H9 (cell line): ENCODE measurements at regions not wholly inside any gene's neighbourhood (a gene's known extent, or its start where the extent isn't known, plus 50 kb on each side); places are given as distances from the start of the nearest gene placed in this dataset.

Experiments used
- DNase-seq: peaks from one replicate; pipeline ENCODE4 v3.0.0-alpha.2; 2017
- H2AFZ ChIP-seq: one replicate; pipeline ENCODE4 v1.6.1; 2013; ENCODE audit warnings: mild to moderate bottlenecking, low read length, control low read depth, moderate library complexity
- H2AK5ac ChIP-seq: 2 replicates; pipeline ENCODE4 v1.6.1; 2013; ENCODE audit warnings: low read length, control low read depth, mixed read lengths; ENCODE audit not compliant: insufficient read length
- H2BK120ac ChIP-seq: one replicate; pipeline ENCODE4 v1.6.1; 2013; ENCODE audit warnings: low read depth, mild to moderate bottlenecking, low read length, control low read depth, inconsistent platforms; ENCODE audit not compliant: poor library complexity, severe bottlenecking
- H2BK12ac ChIP-seq: 2 replicates; pipeline ENCODE4 v1.6.1; 2013; ENCODE audit warnings: low read length, control low read depth, mixed read lengths, low read depth; ENCODE audit not compliant: insufficient read length
- H2BK15ac ChIP-seq: 2 replicates; pipeline ENCODE4 v1.6.1; 2013; ENCODE audit warnings: low read depth, low read length, control low read depth
- H2BK20ac ChIP-seq: one replicate; pipeline ENCODE4 v1.6.1; 2013; ENCODE audit warnings: low read depth, mild to moderate bottlenecking, low read length, control low read depth, inconsistent platforms; ENCODE audit not compliant: poor library complexity, severe bottlenecking
- H2BK5ac ChIP-seq: 2 replicates; pipeline ENCODE4 v1.6.1; 2013; ENCODE audit warnings: low read length, control low read depth, mixed read lengths; ENCODE audit not compliant: insufficient read length
- H3K14ac ChIP-seq: 2 replicates; pipeline ENCODE4 v1.6.1; 2013; ENCODE audit warnings: low read length, control low read depth; ENCODE audit not compliant: insufficient read depth
- H3K18ac ChIP-seq: 2 replicates; pipeline ENCODE4 v1.6.1; 2013; ENCODE audit warnings: low read depth, mild to moderate bottlenecking, mixed read lengths, low read length, control low read depth; ENCODE audit not compliant: insufficient read length
- H3K23ac ChIP-seq: 2 replicates; pipeline ENCODE4 v1.6.1; 2013; ENCODE audit warnings: low read length, control low read depth, mixed read lengths, low read depth; ENCODE audit not compliant: insufficient read length
- H3K23me2 ChIP-seq: 2 replicates; pipeline ENCODE4 v1.6.1; 2013; ENCODE audit warnings: low read depth, mild to moderate bottlenecking, mixed read lengths, low read length, control low read depth; ENCODE audit not compliant: insufficient read length, poor library complexity, severe bottlenecking
- H3K27ac ChIP-seq: 2 replicates; pipeline ENCODE4 v1.5.1; 2013; ENCODE audit warnings: low read length, control low read depth, mixed read lengths, low read depth; ENCODE audit not compliant: insufficient read length
- H3K27me3 ChIP-seq: 2 replicates; pipeline ENCODE4 v1.6.1; 2013; ENCODE audit warnings: low read length, control low read depth, inconsistent platforms; ENCODE audit not compliant: insufficient read depth
- H3K4ac ChIP-seq: 2 replicates; pipeline ENCODE4 v1.6.1; 2013; ENCODE audit warnings: low read depth, mild to moderate bottlenecking, control low read depth, inconsistent platforms, low read length, moderate library complexity
- H3K4me1 ChIP-seq: 2 replicates; pipeline ENCODE4 v1.6.1; 2013; ENCODE audit warnings: low read length, control low read depth, inconsistent platforms; ENCODE audit not compliant: insufficient read depth
- H3K4me2 ChIP-seq: 2 replicates; pipeline ENCODE4 v1.6.1; 2013; ENCODE audit warnings: low read length, control low read depth, mixed read lengths; ENCODE audit not compliant: insufficient read length, insufficient read depth
- H3K56ac ChIP-seq: 2 replicates; pipeline ENCODE4 v1.6.1; 2013; ENCODE audit warnings: low read depth, mild to moderate bottlenecking, mixed read lengths, low read length, control low read depth; ENCODE audit not compliant: insufficient read length
- H3K79me1 ChIP-seq: 2 replicates; pipeline ENCODE4 v1.6.1; 2013; ENCODE audit warnings: low read depth, mild to moderate bottlenecking, moderate library complexity, low read length, control low read depth, inconsistent platforms; ENCODE audit not compliant: insufficient read depth, poor library complexity, severe bottlenecking
- H3K79me2 ChIP-seq: 2 replicates; pipeline ENCODE4 v1.6.1; 2013; ENCODE audit warnings: low read length, control low read depth, inconsistent platforms; ENCODE audit not compliant: insufficient read depth
- H3K9ac ChIP-seq: 2 replicates; pipeline ENCODE4 v1.6.1; 2013; ENCODE audit warnings: low read length, control low read depth, mixed read lengths; ENCODE audit not compliant: insufficient read length; ENCODE audit errors: extremely low read depth
- H3K9me3 ChIP-seq: one replicate; pipeline ENCODE4 v1.6.1; 2013; ENCODE audit warnings: low read depth, low read length, inconsistent platforms; ENCODE audit not compliant: control insufficient read depth
- H3T11ph ChIP-seq: one replicate; pipeline ENCODE4 v1.6.1; 2013; ENCODE audit warnings: mild to moderate bottlenecking, low read length, control low read depth, inconsistent platforms
- H4K20me1 ChIP-seq: one replicate; pipeline ENCODE4 v1.6.1; 2013; ENCODE audit not compliant: control insufficient read depth, insufficient read length, insufficient read depth
- H4K5ac ChIP-seq: 2 replicates; pipeline ENCODE4 v1.6.1; 2013; ENCODE audit warnings: low read depth, mild to moderate bottlenecking, mixed read lengths, low read length, control low read depth; ENCODE audit not compliant: insufficient read length
- H4K8ac ChIP-seq: replicated peaks from 2 replicates; pipeline ENCODE4 v1.6.1; 2013; ENCODE audit warnings: low read length, control low read depth, mixed read lengths, low read depth; ENCODE audit not compliant: insufficient read length
- H4K91ac ChIP-seq: 2 replicates; pipeline ENCODE4 v1.6.1; 2013; ENCODE audit warnings: low read depth, mild to moderate bottlenecking, moderate library complexity, mixed read lengths, low read length, control low read depth; ENCODE audit not compliant: insufficient read length
- H3K27ac Mint-ChIP-seq, 3 experiments: 2 replicates in 2 of 3; 3 replicates in 1 of 3; pipeline ENCODE4 v1.8.0; 2020 to 2021; ENCODE audit warnings: mixed read lengths in 3 of 3, mild to moderate bottlenecking in 1 of 3, moderate library complexity in 1 of 3
- H3K27me3 Mint-ChIP-seq: 2 replicates; pipeline ENCODE4 v1.8.0; 2021; ENCODE audit warnings: low read depth, mild to moderate bottlenecking, moderate library complexity, mixed read lengths
- H3K36me3 Mint-ChIP-seq, 3 experiments: 2 replicates in 2 of 3; 3 replicates in 1 of 3; pipeline ENCODE4 v1.8.0; 2020 to 2021; ENCODE audit warnings: low read depth in 3 of 3, mixed read lengths in 3 of 3; ENCODE audit not compliant: insufficient read depth in 1 of 3
- H3K4me1 Mint-ChIP-seq, 2 experiments: 2 replicates each; pipeline ENCODE4 v1.8.0; 2020; ENCODE audit warnings: mixed read lengths in 2 of 2
- H3K4me3 Mint-ChIP-seq, 2 experiments: 2 replicates in 1 of 2; 3 replicates in 1 of 2; pipeline ENCODE4 v1.8.0; 2020 to 2021; ENCODE audit warnings: mild to moderate bottlenecking in 2 of 2, mixed read lengths in 2 of 2, moderate library complexity in 1 of 2
- H3K9me3 Mint-ChIP-seq, 2 experiments: 2 replicates in 1 of 2; 3 replicates in 1 of 2; pipeline ENCODE4 v1.8.0; 2020; ENCODE audit warnings: mild to moderate bottlenecking in 2 of 2, mixed read lengths in 2 of 2, moderate library complexity in 1 of 2
- WGBS: extraction: QIAGEN DNeasy Blood & Tissue Kit; methylation state at CpG from one replicate; pipeline ENCODE4 v1.1.7; 2013; ENCODE audit warnings: missing lambda C conversion rate, low lambda C conversion rate, mixed read lengths; ENCODE audit not compliant: insufficient read length; ENCODE audit errors: extremely low coverage; 5-methylcytosine and 5-hydroxymethylcytosine counted together
- TF ChIP-seq, protein P1 (sequence below): fragments of 200-600 bp; sonication (generic); conservative IDR thresholded peaks from 3 replicates; pipeline ENCODE4 v1.8.0; 2021; ENCODE audit warnings: antibody characterized with exemption, mild to moderate bottlenecking

DNA sequence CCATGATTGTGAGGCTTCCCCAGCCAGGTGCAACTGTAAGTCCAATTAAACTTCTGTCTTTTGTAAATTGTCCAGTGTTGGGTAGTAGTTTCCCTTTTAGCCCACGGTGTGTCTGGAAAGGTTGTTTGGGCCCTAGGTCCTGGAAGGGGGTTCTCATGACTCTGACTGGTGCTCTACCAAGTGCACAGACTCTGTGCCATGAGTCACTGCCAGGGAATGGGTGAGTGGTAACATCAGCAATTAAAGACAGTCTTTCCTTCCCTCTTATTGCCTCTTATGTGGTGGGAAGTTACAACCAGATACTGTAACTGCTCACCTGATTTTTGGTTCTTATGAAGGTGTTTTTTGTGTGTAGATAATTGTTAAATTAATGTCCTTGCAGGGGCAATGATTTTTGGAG lies 141.2 kb downstream of the PRDM9 start:
- no peak overlapping the region for H3T11ph ChIP-seq
- H3K4me1 ChIP-seq: no peaks in the 10 kb centered on the region
- no peaks in the 10 kb centered on the region for H3K9me3 Mint-ChIP-seq
- H3K18ac ChIP-seq: no peak overlapping the region
- no peaks in the 10 kb centered on the region for H3K79me2 ChIP-seq
- H3K36me3 Mint-ChIP-seq: no peaks in the 10 kb centered on the region; a peak in 1 of 7 replicates
- no peak overlapping the region for H3K9ac ChIP-seq
- no peak overlapping the region for H3K23ac ChIP-seq
- WGBS: no CpG with 5 or more reads among the region's 1 CpG
- no peak overlapping the region for H3K56ac ChIP-seq
- H2BK5ac ChIP-seq: no peak overlapping the region
- no peaks in the 10 kb centered on the region for H3K4me1 Mint-ChIP-seq
- H3K27me3 ChIP-seq: no peaks in the 10 kb centered on the region
- no peak overlapping the region for H3K4me3 Mint-ChIP-seq
- H2AFZ ChIP-seq: no peak overlapping the region
- TF ChIP-seq, protein P1, sequence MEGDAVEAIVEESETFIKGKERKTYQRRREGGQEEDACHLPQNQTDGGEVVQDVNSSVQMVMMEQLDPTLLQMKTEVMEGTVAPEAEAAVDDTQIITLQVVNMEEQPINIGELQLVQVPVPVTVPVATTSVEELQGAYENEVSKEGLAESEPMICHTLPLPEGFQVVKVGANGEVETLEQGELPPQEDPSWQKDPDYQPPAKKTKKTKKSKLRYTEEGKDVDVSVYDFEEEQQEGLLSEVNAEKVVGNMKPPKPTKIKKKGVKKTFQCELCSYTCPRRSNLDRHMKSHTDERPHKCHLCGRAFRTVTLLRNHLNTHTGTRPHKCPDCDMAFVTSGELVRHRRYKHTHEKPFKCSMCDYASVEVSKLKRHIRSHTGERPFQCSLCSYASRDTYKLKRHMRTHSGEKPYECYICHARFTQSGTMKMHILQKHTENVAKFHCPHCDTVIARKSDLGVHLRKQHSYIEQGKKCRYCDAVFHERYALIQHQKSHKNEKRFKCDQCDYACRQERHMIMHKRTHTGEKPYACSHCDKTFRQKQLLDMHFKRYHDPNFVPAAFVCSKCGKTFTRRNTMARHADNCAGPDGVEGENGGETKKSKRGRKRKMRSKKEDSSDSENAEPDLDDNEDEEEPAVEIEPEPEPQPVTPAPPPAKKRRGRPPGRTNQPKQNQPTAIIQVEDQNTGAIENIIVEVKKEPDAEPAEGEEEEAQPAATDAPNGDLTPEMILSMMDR: no peak
- H4K91ac ChIP-seq: no peak overlapping the region
- H4K8ac ChIP-seq: no peak overlapping the region
- H3K27ac ChIP-seq: no peak overlapping the region
- no peak for DNase-seq
- no peak overlapping the region for H2BK120ac ChIP-seq
- H3K23me2 ChIP-seq: no peaks in the 10 kb centered on the region
- no peak overlapping the region for H3K14ac ChIP-seq
- no peak overlapping the region for H2BK20ac ChIP-seq
- no peaks in the 10 kb centered on the region for H3K9me3 ChIP-seq
- no peaks in the 10 kb centered on the region for H4K20me1 ChIP-seq
- H3K79me1 ChIP-seq: no peaks in the 10 kb centered on the region
- H3K4me2 ChIP-seq: no peak overlapping the region
- H2BK15ac ChIP-seq: no peak overlapping the region
- no peak overlapping the region for H3K4ac ChIP-seq
- H4K5ac ChIP-seq: no peak overlapping the region
- H2AK5ac ChIP-seq: no peak overlapping the region
- H3K27ac Mint-ChIP-seq: no peak overlapping the region
- no peaks in the 10 kb centered on the region for H3K27me3 Mint-ChIP-seq
- H2BK12ac ChIP-seq: no peak overlapping the region
